ENCODE measurements at regions not wholly inside any gene's neighbourhood (a gene's known extent, or its start where the extent isn't known, plus 50 kb on each side); places are given as distances from the start of the nearest gene placed in this dataset.
"Not testable (repeated sequence)": the region's sequence is repeated elsewhere in the genome, so short reads cannot be mapped to it uniquely, and the experiment has no call there.

- DNase-seq, result no peak
Observed at GRCh38 chr3:110928016-110928662, 143.5 kb upstream of the NECTIN3 start.

GRCh38 chr3:110929816-110930215 is 141.8 kb upstream of the NECTIN3 start:
- no peak for DNase-seq

- DNase-seq, result no peak
Observed at GRCh38 chr3:110932567-110932966, 139.0 kb upstream of the NECTIN3 start.

GRCh38 chr3:110933821-110934426 is 137.7 kb upstream of the NECTIN3 start:
- DNase-seq, result no peak

GRCh38 chr3:110938629-110939028 is 133.0 kb upstream of the NECTIN3 start:
- no peak for DNase-seq

- no peak for DNase-seq
Observed at GRCh38 chr3:110940055-110940454, 131.6 kb upstream of the NECTIN3 start.

GRCh38 chr3:110944782-110945181 is 126.8 kb upstream of the NECTIN3 start:
- no peak for DNase-seq

- DNase-seq, result no peak
Observed at GRCh38 chr3:110946810-110947209, 124.8 kb upstream of the NECTIN3 start.

GRCh38 chr3:110949194-110949593 is 122.4 kb upstream of the NECTIN3 start:
- DNase-seq, result not testable (repeated sequence)

- no peak for DNase-seq
Observed at GRCh38 chr3:110955301-110955880, 116.2 kb upstream of the NECTIN3 start.

GRCh38 chr3:110956081-110956480 is 115.5 kb upstream of the NECTIN3 start:
- DNase-seq, result no peak

GRCh38 chr3:110957247-110958025 is 114.2 kb upstream of the NECTIN3 start:
- no peak for DNase-seq

GRCh38 chr3:110958313-110959147 is 113.1 kb upstream of the NECTIN3 start:
- no peak for DNase-seq

GRCh38 chr3:110965976-110966375 is 105.6 kb upstream of the NECTIN3 start:
- DNase-seq, result no peak

GRCh38 chr3:110966966-110967663 is 104.5 kb upstream of the NECTIN3 start:
- no peak for DNase-seq

GRCh38 chr3:110968076-110968475 is 103.5 kb upstream of the NECTIN3 start:
- no peak for DNase-seq

GRCh38 chr3:110969229-110970211 is 102.1 kb upstream of the NECTIN3 start:
- DNase-seq, result no peak

- no peak for DNase-seq
Observed at GRCh38 chr3:110971010-110971601, 100.5 kb upstream of the NECTIN3 start.

GRCh38 chr3:110973263-110973895 is 98.2 kb upstream of the NECTIN3 start:
- DNase-seq, result no peak

GRCh38 chr3:110974902-110975301 is 96.7 kb upstream of the NECTIN3 start:
- DNase-seq, result no peak
